GM06990 (cell line): ENCODE measurements at regions not wholly inside any gene's neighbourhood (a gene's known extent, or its start where the extent isn't known, plus 50 kb on each side); places are given as distances from the start of the nearest gene placed in this dataset.

Source experiments
- DNase-seq: peaks from one replicate; pipeline ENCODE4 v3.0.0-alpha.2; 2011; ENCODE audit not compliant: insufficient read length; ENCODE audit errors: extremely low read depth
- H3K27me3 ChIP-seq: replicated peaks from 2 replicates; pipeline ENCODE4 v1.6.0; 2011; ENCODE audit warnings: low read length; ENCODE audit not compliant: control insufficient read depth, insufficient read depth
- H3K36me3 ChIP-seq: 2 replicates; pipeline ENCODE4 v1.5.1; 2011; ENCODE audit warnings: low read length; ENCODE audit not compliant: control insufficient read depth, insufficient read depth
- H3K4me3 ChIP-seq: replicated peaks from 2 replicates; pipeline ENCODE4 v1.5.1; 2011; ENCODE audit warnings: low read depth, mild to moderate bottlenecking, control low read depth, low read length
- CTCF ChIP-seq: IDR thresholded peaks from 2 replicates; pipeline ENCODE4 v1.5.1; 2011; ENCODE audit warnings: low read length, control low read depth, mild to moderate bottlenecking, inconsistent platforms; ENCODE audit not compliant: insufficient read depth, poor library complexity, severe bottlenecking

- DNase-seq = no peak
- H3K4me3 ChIP-seq = no peak overlapping the region
- no peaks in the 10 kb centered on the region for H3K36me3 ChIP-seq
- no peaks in the 10 kb centered on the region for H3K27me3 ChIP-seq
- no peak for TF ChIP-seq CTCF
Measured at GRCh38 chr4:13981499-13981898, 354.0 kb upstream of the BOD1L1 start.

- Histone ChIP-seq H3K36me3 (no peaks in the 10 kb centered on the region), H3K4me3 (no peak overlapping the region)
- TF ChIP-seq CTCF = no peak
Measured at GRCh38 chr4:13982010-13982409, 354.5 kb upstream of the BOD1L1 start.

GRCh38 chr4:13983189-13983790, 355.8 kb upstream of the BOD1L1 start:
- no peaks in the 10 kb centered on the region for H3K36me3 ChIP-seq
- H3K27me3 ChIP-seq = no peaks in the 10 kb centered on the region
- TF ChIP-seq CTCF = no peak
- DNase-seq = no peak
- H3K4me3 ChIP-seq = no peak overlapping the region

More at GRCh38 chr4:13982010-13982409, 354.5 kb upstream of the BOD1L1 start:
- H3K27me3 ChIP-seq = no peaks in the 10 kb centered on the region
- no peak for DNase-seq

- Histone ChIP-seq H3K4me3 (no peak overlapping the region), H3K36me3 (no peaks in the 10 kb centered on the region), H3K27me3 (no peaks in the 10 kb centered on the region)
- DNase-seq = no peak
- no peak for TF ChIP-seq CTCF
Measured at GRCh38 chr4:13984991-13985800, 357.7 kb upstream of the BOD1L1 start.

GRCh38 chr4:13985837-13986236, 358.3 kb upstream of the BOD1L1 start:
- H3K36me3 ChIP-seq = no peaks in the 10 kb centered on the region
- DNase-seq = no peak
- no peaks in the 10 kb centered on the region for H3K27me3 ChIP-seq
- H3K4me3 ChIP-seq = no peak overlapping the region
- TF ChIP-seq CTCF = no peak
